ENCODE measurements at regions not wholly inside any gene's neighbourhood (a gene's known extent, or its start where the extent isn't known, plus 50 kb on each side); places are given as distances from the start of the nearest gene placed in this dataset.
"Not testable (repeated sequence)": the region's sequence is repeated elsewhere in the genome, so short reads cannot be mapped to it uniquely, and the experiment has no call there.

DNA sequence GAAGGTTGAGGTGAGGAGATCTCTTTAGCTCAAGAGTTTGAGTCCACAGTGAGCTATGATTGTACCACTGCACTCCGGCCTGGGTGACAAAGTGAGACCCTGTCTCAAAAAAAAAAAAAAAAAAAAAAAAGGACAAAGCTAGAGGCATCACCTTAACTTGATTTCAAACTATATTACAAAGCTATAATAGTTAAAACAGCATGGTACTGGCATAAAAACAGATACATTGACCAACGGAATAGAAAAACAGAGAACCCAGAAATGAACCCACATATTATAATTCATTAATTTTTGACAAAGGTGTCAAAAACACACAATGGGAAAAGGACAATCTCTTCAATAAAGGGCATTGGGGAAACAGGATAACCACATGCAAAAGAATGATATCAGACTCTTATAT is 50.8 kb upstream of the MBOAT1 start:
- H3K36me3 Mint-ChIP-seq (ENCODE audit: low read depth) = no peaks in the 10 kb centered on the region
- peaks cover 10% of the 10 kb centered on the region for H3K27me3 Mint-ChIP-seq (ENCODE audit: low read depth)
- no peak overlapping the region for H3K4me3 Mint-ChIP-seq
- H3K4me1 Mint-ChIP-seq (ENCODE audit: low read depth) = peaks cover 4% of the 10 kb centered on the region
- H3K9me3 Mint-ChIP-seq = no peaks in the 10 kb centered on the region
- no peak overlapping the region for H3K27ac Mint-ChIP-seq

DNA sequence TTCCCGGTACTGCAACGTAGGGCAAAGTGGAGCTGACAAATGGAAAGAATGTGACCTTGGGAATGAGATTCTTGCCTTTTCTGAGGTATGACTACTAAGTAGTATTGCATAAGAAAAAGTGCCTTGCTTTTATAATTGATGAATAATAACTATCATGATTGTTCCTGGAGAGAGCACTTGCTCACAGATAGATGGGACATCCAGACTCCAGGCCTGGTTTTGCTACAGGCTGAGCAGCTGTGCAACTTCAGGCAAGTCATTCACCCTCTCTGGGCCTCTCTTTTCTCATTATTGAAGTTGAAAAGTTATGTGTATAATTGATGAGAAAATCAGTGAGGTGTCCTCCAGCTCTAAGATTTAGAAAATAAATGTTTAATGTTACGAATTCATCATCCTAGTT is 53.6 kb upstream of the MBOAT1 start:
- H3K4me3 Mint-ChIP-seq = no peak overlapping the region
- H3K9me3 Mint-ChIP-seq = no peaks in the 10 kb centered on the region
- H3K27me3 Mint-ChIP-seq (ENCODE audit: low read depth) = peaks cover 10% of the 10 kb centered on the region
- no peak overlapping the region for H3K27ac Mint-ChIP-seq
- H3K36me3 Mint-ChIP-seq (ENCODE audit: low read depth) = no peaks in the 10 kb centered on the region
- peaks cover 4% of the 10 kb centered on the region for H3K4me1 Mint-ChIP-seq (ENCODE audit: low read depth)

DNA sequence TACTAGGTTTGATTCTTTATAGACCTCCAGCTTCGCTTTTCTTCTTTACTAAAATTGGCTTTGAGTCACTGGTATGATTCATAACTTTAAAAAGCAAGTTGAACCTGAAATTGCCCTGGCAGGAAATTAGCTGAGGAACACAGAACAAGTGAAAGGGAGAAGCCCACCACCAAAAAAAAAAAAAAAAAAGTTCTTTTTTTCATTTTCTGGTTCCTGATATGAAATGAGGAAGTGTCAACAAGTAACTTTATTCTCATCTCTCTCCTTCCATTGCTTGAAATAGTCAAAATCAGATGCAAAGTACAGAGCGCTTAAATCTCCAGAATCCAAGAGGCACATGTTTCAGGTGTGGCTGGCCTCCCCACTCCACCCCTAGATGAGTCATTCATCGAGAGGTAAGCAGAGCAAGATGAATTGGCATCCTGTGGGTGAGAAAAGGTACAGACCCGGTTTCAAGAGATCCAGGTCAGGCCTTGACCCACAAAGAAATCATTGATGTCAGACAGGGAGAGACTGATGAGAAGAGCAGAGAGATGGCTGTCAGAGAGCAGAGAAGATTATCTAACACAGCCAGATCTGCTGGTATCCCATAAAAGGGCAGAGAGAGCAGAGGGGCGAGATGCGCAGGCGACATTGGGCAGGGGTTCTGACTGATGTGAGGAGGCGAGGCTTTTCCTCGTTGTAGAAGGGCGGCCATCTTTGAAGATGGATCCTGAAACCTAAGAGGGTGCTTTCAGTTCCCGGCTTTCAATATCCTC is 54.8 kb upstream of the MBOAT1 start:
- Mint-ChIP-seq H3K27me3 (ENCODE audit: low read depth) (peaks cover 16% of the 10 kb centered on the region), H3K36me3 (ENCODE audit: low read depth) (no peaks in the 10 kb centered on the region), H3K27ac (no peak overlapping the region), H3K4me1 (ENCODE audit: low read depth) (peaks cover 4% of the 10 kb centered on the region), H3K4me3 (no peak overlapping the region), H3K9me3 (no peaks in the 10 kb centered on the region)

DNA sequence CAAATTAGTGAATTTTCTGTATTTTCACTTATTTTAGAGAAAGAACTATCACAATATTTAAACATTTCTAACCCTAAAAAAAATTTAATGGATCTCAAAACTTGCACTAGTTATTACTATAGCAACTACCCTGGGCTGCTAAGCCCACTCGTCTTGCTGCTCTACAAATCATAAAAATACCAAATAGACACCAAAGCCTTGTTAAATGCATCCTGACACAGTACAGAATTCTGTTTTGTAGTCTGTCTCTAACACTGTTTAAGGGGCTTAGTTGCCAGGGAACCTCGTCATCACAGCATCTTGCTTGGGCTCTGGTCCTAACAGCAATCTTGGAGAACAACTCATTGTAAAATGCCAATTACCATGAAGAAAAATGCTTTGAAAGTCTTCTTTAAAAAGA is 56.9 kb upstream of the MBOAT1 start:
- H3K36me3 Mint-ChIP-seq (ENCODE audit: low read depth) = no peaks in the 10 kb centered on the region
- no peaks in the 10 kb centered on the region for H3K9me3 Mint-ChIP-seq
- peaks cover 4% of the 10 kb centered on the region for H3K4me1 Mint-ChIP-seq (ENCODE audit: low read depth)
- H3K27ac Mint-ChIP-seq = no peak overlapping the region
- peaks cover 16% of the 10 kb centered on the region for H3K27me3 Mint-ChIP-seq (ENCODE audit: low read depth)
- H3K4me3 Mint-ChIP-seq = no peak overlapping the region

DNA sequence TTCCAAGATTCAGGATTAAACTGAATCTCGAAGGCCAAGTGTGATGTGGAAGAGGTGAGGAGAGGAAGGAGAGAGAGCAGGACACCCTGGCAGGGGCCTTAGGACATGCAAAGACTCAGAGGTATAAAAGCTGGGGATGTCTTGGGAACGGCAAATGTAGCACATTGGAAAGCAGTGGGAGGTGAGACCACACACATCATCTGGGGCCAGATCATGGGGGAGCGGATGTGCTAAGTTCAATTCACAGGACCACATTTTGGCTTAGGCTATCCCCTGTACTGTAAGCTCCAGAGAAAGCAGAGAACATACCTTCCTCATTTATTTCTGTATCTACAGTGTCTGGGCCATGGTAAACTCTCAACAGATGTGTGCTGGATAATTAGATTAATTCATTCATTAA is 59.5 kb upstream of the MBOAT1 start:
- peaks cover 13% of the 10 kb centered on the region for H3K27me3 Mint-ChIP-seq (ENCODE audit: low read depth)
- H3K27ac Mint-ChIP-seq = no peak overlapping the region
- H3K9me3 Mint-ChIP-seq = no peaks in the 10 kb centered on the region
- no peak overlapping the region for H3K4me3 Mint-ChIP-seq
- no peaks in the 10 kb centered on the region for H3K36me3 Mint-ChIP-seq (ENCODE audit: low read depth)
- peaks cover 4% of the 10 kb centered on the region for H3K4me1 Mint-ChIP-seq (ENCODE audit: low read depth)

DNA sequence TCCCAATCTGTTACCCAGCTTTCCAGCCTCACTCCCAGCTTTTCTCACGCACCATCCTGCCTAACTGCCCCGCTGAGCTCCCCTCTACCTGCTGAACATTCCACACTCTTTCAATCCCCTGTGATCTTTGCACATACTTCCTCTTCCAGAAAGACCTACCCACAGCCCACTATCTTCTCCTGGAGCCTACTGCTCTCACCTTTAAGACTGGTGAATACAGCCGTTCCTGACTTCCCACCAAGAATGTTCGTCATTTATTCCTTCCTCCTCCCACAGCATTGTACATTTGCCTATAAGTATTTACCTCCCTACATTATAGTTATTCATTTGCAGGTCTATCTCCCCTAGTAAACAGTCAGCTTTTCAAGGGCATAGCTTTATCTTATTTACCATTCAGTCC is 61.9 kb upstream of the MBOAT1 start:
- Mint-ChIP-seq H3K36me3 (ENCODE audit: low read depth) (no peaks in the 10 kb centered on the region), H3K27ac (no peak overlapping the region), H3K27me3 (ENCODE audit: low read depth) (peaks cover 16% of the 10 kb centered on the region), H3K4me3 (no peak overlapping the region), H3K9me3 (no peaks in the 10 kb centered on the region), H3K4me1 (ENCODE audit: low read depth) (no peaks in the 10 kb centered on the region)

DNA sequence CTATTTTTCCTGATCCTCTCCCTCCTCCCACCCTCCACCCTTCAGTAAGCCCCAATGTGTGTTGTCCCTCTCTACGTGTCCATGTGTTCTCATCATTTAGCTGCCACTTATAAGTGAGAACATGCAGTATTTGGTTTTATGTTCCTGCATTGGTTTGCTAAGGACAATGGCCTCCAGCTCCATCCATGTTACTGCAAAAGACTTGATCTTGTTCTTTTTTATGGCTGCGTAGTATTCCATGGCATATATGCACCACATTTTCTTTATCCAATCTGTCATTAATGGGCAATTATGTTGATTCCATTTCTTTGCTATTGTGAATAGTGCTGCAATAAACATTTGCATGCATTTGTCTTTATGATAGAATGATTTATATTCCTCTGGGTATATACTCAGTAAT is 63.6 kb upstream of the MBOAT1 start:
- not testable (repeated sequence) for H3K27ac Mint-ChIP-seq; H3K9me3 Mint-ChIP-seq; H3K4me3 Mint-ChIP-seq; H3K36me3 Mint-ChIP-seq (ENCODE audit: low read depth); H3K4me1 Mint-ChIP-seq (ENCODE audit: low read depth)
- peaks cover 29% of the 10 kb centered on the region for H3K27me3 Mint-ChIP-seq (ENCODE audit: low read depth)

DNA sequence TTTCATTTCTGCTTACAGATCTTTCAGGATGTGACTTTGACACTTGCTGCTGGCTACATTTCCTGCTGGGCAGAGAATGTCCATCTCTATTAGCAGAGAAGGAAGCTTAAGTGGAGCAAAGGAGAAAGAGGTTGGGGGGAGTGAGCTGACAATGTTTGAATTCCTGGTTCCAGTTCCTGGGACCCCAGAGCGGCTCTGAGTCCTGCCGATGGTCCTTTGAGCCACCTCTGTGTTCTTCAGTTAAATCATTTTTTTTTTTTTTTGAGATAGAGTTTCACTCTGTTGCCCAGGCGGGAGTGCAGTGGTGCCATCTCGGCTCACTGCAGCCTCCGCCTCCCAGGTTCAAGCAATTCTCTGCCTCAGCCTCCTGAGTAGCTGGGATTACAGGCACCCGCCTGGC is 65.5 kb upstream of the MBOAT1 start:
- not testable (repeated sequence) for H3K4me1 Mint-ChIP-seq (ENCODE audit: low read depth); H3K27ac Mint-ChIP-seq; H3K4me3 Mint-ChIP-seq; H3K9me3 Mint-ChIP-seq; H3K36me3 Mint-ChIP-seq (ENCODE audit: low read depth)
- H3K27me3 Mint-ChIP-seq (ENCODE audit: low read depth) = peaks cover 41% of the 10 kb centered on the region

DNA sequence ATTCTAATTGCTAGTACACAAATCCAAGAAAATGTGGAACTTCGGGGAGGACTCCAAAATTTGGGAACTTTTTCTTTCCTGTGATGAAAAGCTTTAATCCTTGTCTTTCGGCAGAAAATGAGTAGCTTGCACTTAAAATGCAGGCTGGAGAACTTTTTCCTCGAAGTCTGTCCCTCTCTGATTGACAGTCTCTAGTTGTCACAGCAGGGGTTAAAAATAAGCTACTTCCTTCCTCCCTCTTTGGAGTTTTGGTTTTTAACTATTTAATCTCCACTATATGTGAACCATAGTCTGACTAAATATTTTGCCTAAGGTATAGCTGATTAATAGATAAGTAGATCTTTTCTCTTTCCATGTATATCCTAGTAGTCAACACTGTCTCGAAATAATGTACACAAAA is 66.8 kb upstream of the MBOAT1 start:
- H3K4me3 Mint-ChIP-seq = no peak overlapping the region
- peaks cover 2% of the 10 kb centered on the region for H3K4me1 Mint-ChIP-seq (ENCODE audit: low read depth)
- H3K27me3 Mint-ChIP-seq (ENCODE audit: low read depth) = peaks cover 51% of the 10 kb centered on the region
- no peak overlapping the region for H3K27ac Mint-ChIP-seq
- H3K9me3 Mint-ChIP-seq = peaks cover 13% of the 10 kb centered on the region
- no peaks in the 10 kb centered on the region for H3K36me3 Mint-ChIP-seq (ENCODE audit: low read depth)

DNA sequence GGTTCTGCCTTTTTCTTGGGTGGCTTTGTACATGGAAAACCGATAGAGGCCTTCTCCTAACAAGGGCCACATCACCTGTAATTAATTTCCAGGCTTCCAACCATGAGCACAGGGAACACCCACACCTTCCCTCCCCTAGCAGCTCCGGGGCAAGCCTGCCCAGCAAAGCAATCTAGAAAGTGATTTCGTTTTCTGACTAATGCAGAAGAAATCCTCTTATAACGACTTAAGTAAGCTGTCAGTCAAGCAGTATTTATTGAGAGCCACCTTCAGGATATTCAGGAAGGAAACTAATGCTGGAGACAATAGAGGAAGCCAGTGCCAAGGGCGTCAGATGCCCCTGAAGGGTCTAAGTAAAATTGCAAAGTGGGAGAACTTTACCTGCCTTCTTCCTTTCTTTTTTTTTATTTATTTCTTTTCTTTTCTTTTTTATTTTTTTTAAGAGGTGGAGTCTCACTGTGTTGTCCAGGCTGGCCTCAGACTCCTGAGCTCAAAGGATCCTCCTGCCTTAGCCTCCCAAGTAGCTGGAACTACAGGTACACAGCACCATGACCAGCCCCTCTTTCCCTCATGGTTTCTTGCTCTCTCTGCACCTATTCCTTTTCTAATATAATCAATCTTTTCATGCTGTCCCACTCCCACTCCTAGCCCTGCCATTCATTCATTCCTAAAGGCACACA is 67.5 kb upstream of the MBOAT1 start:
- Mint-ChIP-seq H3K4me1 (ENCODE audit: low read depth) (peaks cover 2% of the 10 kb centered on the region), H3K9me3 (peaks cover 20% of the 10 kb centered on the region), H3K4me3 (no peak overlapping the region), H3K27ac (no peak overlapping the region), H3K36me3 (ENCODE audit: low read depth) (no peaks in the 10 kb centered on the region), H3K27me3 (ENCODE audit: low read depth) (peaks cover 51% of the 10 kb centered on the region)

DNA sequence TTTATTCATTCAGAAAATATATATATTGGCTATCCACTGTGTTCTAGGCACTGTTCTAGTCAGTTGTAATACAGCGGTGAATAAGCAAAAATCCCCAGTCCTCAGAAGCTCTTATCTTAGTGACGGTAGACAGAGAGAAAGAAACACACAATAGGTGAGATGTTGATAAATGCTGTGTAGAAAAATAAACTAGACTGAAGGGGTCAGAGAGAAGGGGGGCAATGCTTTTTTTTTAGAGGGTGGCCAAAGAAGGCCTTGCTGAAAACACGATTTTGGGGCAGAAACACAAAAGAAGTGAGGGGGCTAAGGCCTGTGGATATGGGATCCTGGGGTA is 68.0 kb upstream of the MBOAT1 start:
- no peaks in the 10 kb centered on the region for H3K36me3 Mint-ChIP-seq (ENCODE audit: low read depth)

DNA sequence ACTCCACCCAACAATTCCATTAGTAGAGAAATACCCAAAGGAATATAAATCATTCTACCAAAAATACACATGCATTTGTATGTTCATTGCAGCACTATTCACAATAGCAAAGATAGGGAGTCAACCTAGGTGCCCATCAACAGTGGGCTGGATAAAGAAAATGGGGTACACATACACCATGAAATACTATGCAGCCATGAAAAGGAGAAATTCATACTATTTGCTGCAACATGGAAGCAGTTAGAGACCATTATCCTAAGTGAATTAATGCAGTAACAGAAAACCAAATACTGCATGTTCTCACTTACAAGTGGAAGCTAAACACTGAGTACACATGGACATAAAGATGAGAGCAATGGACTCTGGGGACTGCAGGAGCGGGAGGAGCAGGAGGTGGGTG is 72.4 kb upstream of the MBOAT1 start:
- Mint-ChIP-seq H3K27me3 (ENCODE audit: low read depth) (peaks cover 52% of the 10 kb centered on the region), H3K9me3 (peaks cover 20% of the 10 kb centered on the region)

More for the DNA sequence above, 68.0 kb upstream of the MBOAT1 start:
- Mint-ChIP-seq H3K27ac (no peak overlapping the region), H3K4me1 (ENCODE audit: low read depth) (peaks cover 2% of the 10 kb centered on the region), H3K4me3 (no peak overlapping the region), H3K9me3 (peaks cover 20% of the 10 kb centered on the region), H3K27me3 (ENCODE audit: low read depth) (peaks cover 51% of the 10 kb centered on the region)

DNA sequence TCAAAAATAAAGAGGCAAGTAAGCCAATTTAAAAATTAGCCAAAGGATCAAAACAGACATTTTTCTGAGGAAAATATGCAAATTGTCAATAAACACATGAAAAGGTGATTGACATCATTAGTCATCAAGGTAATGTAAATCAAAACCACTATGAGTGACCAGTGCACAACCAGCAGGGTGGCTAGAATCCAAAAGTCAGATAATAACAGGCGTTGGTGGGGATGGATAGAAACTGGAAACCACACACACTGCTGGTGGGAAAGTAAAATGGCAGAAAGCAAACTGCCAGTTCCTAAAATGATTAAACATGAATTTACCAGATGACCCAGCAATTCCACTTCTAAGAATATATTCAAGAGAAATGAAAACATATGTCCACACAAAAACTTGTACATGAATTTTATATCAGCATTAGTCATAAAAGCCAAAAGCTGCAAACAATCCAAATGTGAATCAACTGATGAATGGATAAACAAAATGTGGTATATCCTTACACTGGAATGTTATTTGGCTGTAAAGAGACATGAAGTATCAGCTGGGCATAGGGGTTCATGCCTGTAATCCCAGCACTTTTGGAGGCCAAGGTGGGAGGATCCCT is 74.8 kb upstream of the MBOAT1 start:
- Mint-ChIP-seq H3K27me3 (ENCODE audit: low read depth) (peaks cover 28% of the 10 kb centered on the region), H3K9me3 (peaks cover 17% of the 10 kb centered on the region), H3K4me1 (ENCODE audit: low read depth) (peaks cover 5% of the 10 kb centered on the region), H3K36me3 (ENCODE audit: low read depth) (no peaks in the 10 kb centered on the region), H3K27ac (no peak overlapping the region), H3K4me3 (no peak overlapping the region)

More for the DNA sequence above, 72.4 kb upstream of the MBOAT1 start:
- no peak overlapping the region for H3K4me3 Mint-ChIP-seq
- no peak overlapping the region for H3K27ac Mint-ChIP-seq
- H3K4me1 Mint-ChIP-seq (ENCODE audit: low read depth) = peaks cover 2% of the 10 kb centered on the region
- no peaks in the 10 kb centered on the region for H3K36me3 Mint-ChIP-seq (ENCODE audit: low read depth)

DNA sequence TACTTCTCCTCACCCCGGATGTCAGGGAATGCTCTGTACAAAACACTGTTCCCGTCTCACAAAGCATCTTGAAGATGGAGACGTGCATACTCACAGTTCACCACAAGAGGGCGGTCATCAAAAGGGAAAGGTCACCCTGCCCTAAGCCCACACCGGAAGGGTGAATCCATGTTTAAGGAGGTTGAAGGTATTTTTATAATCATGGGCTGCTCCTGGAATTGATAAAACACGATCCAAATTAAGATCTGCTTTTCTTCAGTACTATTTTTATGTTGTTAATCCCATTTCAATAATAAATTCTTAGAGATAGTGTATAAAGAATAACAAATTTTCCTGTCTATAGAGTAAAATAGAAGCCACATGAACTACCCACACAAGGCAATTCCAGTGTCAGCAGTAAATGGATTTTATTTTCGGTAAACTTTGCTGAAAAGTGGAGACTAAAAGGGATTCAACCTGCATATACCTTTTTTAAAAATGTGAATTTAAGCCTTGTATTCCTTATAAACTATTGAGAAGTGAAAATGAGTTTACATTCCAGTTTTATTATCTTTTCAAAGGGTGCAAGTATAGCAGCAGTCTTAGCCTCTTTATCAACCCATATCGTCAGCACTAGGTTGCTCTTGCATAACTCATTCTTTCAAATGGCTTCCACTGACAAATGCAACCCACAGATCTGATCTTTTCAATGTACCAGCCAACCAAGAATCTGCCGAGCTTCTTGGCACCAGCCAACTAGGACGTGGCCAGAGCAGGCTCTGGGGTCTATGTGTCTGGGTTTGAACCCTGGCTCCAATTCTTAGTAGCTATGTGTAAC is 79.7 kb upstream of the MBOAT1 start:
- Mint-ChIP-seq H3K27me3 (ENCODE audit: low read depth) (peaks cover 6% of the 10 kb centered on the region), H3K36me3 (ENCODE audit: low read depth) (no peaks in the 10 kb centered on the region), H3K9me3 (no peaks in the 10 kb centered on the region), H3K4me1 (ENCODE audit: low read depth) (peaks cover 31% of the 10 kb centered on the region), H3K4me3 (no peak overlapping the region), H3K27ac (no peak overlapping the region)

All from T-helper 1 cell treated with Interleukin-12 subunit alpha and Interleukin-12 subunit beta and Interleukin-4 antibody, amounts not matched to agents 30 μg/mL and 1 μg/mL, for 36 hours (primary cell).